GM19463 (cell line): ENCODE measurements at regions not wholly inside any gene's neighbourhood (a gene's known extent, or its start where the extent isn't known, plus 50 kb on each side); places are given as distances from the start of the nearest gene placed in this dataset.

ENCODE experiments used
- ATAC-seq: cut with Tn5 transposase; IDR thresholded peaks from one replicate; pipeline ENCODE4 v1.9.1; 2021; ENCODE audit warnings: mild to moderate bottlenecking, moderate library complexity; ENCODE audit not compliant: unreplicated experiment

DNA sequence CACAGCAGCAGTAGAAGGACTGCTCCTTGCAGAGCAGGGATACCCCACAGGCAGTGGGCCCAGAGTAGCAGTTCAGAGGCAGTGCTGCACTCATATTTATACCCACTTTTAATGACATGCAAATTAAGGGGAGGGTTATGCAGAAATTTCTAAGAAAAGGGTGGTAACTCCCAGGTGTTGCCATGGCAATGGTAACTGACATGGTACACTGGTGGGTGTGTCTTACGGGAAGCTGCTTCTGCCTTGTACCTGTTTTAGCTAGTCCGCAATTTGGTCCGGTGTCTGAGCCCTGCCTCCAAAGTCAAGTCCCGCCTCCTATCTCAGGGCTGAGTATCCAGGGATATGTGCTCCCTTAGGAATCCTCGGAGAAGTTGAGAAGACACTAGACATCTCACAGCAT, 79.2 kb upstream of the UQCRFS1 start:
- no peak for ATAC-seq

DNA sequence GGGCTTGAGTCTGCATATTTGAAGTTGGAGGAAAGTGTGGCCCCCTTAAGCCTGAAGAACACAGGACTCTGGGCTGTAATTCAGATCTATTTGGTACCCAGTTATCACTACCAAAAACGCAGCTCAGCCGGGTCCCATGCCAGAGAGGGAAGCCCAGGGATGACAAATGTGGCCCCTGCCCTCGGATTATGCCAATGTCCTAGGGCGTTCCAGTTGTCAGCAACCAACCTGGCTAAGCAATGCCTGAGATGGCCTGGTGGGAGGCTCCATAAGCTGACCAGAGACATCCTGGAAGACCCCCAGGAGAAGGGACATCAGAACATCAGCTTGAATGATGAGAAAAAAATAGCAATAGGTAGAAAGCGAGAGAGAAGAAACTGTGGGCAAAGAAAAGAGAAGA, 79.6 kb upstream of the UQCRFS1 start:
- ATAC-seq: no peak

DNA sequence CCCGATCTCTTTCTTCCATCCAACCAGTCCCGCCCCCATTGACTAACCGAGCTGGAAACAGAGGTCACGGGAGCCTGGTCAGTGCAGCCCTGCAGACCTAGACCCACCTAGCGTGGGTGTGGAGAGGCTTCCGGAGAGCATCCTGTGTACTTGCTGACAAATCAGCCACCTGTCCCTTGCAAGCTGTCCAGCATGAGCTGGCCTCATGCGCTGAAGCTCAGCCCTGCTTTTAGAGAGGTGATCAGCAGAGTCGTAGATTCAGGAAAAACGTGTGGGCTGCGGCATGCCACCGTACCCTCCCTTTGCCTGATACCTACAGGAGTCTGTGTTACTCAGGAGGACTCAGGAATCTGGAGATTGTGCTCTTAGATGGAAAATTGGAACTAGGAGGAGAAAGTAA, 80.3 kb upstream of the UQCRFS1 start:
- ATAC-seq: no peak

DNA sequence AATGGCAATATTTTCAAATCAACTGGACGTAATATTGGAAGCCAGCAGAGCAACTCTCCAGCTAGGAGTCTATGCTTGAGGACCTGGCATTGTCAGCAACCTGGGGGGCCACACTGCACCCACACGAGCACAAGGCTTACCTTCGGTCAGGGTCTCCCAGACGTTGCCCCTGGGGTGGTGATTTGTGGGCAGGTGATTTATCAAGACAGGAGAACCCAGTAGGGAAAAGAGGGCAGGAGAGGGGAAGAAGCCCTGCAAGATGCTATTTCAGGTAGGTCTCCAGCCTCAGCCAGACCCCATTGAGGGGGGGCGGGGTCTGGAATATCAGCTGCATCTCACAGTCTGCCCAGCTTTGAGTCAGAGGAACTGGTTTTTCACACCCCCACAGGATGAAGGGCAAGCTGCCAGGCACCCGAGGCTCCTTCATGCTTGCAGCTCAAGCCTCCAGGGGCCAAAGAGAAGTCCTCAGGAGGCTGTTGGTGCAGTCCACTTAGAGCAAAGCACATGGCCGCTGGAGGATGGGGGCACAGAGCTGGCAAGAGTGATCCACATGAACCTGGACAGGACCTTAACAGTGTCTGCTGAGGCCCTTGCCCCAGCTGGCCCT, 80.9 kb upstream of the UQCRFS1 start:
- ATAC-seq: no peak

DNA sequence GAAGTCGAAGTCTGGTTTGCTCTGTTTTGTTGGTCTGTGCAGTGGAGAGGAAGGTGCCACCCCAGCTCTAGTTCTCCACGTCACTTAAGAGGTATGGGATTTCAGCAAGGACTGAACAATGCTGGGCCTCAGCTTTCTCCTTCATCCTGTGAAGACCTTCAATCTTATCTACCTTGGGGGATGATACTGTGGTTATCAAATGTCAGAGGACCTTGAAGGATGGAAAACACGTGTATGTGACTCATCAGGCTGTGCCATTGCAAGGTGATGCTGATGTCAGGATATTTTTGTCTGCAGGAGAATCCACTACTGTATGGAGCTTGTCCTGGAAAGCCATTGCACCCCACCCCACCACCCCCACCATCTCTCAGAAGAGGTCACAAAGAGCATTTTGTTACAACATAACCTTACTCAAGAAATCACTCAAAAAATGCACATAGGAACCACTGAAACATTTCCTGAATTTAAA, 81.4 kb upstream of the UQCRFS1 start:
- ATAC-seq: no peak

DNA sequence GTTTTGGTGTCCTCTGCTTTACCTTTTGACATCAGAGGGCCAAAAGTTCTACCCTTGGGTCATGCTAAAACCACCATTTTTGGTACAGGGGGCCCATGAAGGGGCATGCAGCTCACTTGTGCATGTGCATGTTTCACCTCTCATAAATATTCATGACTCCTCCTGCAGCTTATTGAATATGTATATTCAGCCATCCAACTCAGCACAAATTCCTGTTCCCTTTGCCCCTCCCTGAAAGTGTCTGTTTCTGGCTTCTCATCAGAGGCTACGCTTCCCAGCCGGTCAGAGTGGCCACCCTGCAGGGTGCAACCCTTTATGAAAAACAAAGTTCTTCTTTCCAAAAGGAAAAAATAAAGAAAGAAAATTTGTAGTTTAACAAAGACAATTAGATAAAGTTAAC, 82.3 kb upstream of the UQCRFS1 start:
- ATAC-seq: no peak

DNA sequence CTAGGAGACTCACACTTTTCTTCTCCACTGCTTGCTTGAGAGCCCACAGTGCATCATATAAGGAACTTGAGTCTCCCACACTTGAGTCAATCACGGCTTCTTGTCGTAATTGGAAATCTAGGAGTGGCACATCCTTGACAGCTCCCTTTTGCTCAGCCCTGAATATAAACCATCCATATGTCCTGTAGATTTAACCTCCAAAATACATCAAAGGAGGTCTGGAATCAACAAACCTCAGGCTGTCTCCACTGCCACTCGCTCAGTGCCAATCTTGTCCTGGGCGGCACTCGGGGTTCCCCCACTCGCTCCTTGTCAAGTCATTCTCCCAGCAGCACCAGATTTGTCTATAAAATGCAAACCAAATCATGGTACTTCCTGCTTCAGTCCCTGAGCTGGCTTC, 84.4 kb upstream of the UQCRFS1 start:
- no peak for ATAC-seq

DNA sequence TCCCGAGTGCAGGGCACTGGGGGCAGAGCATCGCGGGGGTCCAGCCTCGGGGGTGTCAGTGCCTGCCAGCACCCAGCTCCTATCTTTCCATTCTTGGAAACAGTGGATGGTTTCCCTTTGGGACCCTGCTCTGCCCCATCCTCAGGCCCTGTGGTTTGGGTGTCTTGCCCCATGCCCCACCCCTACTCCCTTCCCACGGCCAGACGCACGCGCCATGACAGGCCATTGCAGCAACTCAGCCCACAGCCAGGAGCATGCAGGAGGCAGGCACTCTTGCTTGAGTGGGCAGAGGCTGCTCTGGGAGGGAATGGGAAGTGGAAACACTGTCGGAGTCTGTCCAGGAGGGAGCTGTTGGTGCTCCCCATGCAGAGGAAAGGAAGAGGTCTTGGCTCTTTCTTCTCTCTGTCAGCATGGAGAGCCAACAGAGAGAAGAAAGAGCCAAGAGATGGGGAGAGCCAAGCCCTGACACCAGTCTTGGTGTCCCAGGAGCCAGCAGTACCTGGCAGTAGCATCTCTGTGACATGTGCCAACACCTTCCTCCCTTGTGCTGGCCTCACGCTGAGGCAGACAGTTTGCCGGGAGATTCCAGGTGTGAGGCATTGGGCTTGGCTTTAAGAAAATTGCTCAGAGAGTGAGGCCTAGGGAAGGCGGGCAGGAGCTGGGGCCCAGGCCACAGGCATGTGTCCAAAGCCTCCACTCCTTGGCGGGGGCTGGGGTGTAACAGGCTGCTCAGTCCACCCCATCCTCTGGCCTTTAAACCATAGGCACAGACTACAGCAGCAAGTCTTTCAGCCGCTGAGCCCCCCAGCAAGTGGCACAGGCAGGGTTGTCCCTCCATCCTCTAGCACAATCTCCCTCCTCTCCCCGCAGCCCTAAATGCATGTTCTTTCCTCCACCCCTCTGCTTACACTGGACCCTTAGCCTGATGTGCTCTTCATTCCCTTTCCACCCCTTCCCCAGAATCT, 86.7 kb upstream of the UQCRFS1 start:
- ATAC-seq: no peak

DNA sequence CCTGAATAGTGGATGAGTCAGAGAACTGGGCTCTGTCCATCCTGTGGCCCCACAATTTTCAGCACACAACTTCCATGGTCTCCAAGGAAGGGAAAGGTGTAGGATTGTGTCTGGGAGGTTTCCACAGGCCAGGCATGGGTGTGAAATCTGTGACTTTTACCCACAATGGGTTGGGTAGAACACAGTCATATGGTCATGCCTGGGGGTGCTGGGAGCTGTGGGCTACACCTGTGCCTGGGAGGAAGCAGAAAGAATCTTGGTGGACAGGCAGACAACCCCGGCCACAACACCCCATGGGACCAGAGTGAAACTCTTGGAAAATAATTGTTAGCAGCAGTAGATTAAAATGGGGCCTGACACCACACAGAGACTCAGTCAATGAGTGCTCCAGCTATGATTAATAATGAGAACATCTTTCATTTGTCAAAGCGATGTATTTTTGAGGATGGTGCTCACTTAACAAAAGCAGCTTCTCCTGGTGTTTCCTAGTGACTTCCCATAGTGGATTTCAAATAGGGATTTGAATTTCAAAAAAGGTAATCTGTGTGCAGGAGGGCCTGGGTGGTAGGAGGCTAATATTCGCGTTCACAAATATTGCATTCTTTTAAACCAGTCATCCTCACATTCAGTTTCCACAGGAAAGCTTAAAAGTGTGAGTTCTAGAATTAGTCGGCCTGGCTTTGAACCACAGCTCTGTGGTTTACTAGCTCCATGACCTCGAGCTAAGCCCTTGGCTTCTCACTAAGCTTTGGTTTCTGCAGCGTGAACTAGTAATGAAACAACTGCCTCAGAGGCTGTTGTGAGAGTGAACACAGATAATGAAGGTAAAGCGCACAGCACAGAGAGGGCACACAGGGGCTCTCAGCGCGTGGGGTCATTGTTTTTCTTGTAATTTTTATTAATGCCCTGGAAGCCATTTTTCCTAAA, 89.3 kb upstream of the UQCRFS1 start:
- no peak for ATAC-seq

DNA sequence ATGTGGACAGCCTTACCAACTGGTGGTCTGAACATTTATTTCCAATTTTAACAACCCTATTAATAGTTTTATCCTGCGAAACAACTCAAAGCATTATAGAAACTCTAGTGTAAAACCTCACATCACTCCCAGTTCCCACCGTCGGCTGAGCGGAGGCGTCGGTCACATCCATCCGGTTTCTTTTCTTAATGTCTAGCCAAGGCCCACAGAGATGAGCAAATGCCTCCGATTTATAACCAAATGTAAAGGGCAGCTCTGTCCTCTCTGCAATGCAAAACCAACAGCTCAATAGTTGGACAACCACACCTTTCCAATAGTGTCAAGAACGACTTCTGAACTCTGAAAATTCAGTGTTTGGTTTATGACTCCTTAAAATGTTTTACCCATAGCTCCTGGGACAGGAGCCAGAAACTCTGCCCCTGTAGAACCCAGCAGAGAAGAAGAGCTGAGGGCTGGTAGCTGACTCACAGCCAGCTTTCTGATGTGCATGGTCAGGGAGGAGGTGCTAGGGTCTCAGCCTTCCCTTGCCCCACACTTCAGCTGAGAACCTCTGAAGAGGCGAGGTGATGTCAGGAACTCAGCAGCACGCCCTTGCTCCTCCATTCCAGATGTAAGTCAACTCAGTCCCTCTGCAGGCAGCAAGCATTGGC, 90.2 kb upstream of the UQCRFS1 start:
- no peak for ATAC-seq

DNA sequence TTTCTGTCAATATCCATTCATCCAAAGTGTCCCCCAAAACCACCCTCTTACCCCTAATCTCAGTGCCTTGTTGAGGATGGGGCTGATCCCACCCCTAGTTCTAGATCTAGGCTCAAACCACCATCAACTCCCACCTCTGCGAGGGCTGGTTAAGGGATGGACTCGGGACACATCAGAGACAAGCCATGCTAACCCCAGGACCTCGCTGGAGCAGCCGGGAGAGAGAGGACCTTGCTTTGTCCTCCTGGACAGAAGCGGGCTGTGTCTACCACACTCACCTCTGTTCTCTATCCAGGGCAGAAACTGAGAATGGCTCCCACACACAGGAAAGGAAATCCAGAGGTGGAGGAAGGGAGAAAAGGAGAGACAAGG, 90.8 kb upstream of the UQCRFS1 start:
- no peak for ATAC-seq

DNA sequence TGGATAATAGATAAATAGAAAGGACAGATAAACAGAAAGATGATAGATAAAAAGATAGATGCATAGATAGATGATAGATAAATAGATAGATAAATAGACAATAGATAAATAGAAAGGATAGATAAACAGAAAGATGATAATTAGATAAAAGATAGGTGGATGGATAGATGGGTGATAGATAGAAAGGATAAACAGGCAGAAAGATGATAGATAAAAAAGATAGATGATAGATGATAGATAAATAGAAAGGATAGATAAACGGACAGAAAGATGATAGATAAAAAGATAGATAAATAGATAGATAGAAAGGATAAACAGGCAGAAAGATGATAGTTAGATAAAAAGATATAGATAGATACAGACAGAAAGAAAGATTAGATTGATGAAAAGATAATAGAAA, 92.3 kb upstream of the UQCRFS1 start:
- no peak for ATAC-seq

DNA sequence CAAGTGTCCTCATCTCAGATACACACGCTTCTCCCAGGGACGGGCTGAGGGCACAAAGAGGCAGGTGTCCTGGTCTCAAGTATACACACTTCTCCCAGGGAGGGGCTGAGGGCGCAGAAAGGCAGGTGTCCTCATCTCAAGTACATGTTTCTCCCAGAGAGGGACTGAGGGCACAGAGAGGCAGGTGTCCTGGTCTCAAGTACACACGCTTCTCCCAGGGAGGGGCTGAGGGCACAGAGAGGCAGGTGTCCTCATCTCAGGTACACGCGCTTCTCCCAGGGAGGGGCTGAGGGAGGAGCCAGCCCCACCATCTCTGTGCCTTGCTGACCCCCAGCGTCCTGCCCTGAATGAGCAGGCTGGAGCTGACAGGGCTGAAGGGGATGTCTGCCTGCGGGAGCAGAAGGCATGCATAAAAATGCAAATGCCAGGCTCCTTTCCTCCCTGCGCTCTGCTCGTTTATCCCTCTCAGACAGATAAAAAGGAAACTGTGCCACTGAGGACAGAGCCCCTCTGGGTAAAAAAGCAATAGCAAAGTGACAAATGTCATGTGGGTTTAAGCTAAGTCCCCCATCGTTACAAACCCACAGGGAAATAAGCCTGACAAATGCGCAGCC, 96.1 kb upstream of the UQCRFS1 start:
- no peak for ATAC-seq

DNA sequence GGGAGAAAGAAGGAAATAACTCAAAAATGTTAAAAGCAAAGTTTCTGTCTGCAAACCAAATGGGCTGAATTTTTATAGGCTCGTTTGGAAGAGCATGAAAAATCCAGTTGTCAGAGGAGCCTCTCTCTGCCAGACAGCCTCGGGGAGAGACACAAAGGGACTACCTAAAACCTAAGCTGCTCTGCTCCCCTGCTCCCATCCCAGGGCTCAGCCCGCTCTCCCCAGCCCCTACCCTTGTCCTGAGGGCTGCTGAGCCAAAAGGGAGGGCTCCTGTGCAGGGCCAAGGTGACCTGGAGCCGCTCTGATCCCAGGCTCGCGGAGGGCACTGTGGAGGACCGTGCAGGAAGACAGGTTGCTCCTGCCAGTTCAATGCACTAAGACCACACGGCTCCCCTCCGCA, 96.7 kb upstream of the UQCRFS1 start:
- ATAC-seq: no peak

DNA sequence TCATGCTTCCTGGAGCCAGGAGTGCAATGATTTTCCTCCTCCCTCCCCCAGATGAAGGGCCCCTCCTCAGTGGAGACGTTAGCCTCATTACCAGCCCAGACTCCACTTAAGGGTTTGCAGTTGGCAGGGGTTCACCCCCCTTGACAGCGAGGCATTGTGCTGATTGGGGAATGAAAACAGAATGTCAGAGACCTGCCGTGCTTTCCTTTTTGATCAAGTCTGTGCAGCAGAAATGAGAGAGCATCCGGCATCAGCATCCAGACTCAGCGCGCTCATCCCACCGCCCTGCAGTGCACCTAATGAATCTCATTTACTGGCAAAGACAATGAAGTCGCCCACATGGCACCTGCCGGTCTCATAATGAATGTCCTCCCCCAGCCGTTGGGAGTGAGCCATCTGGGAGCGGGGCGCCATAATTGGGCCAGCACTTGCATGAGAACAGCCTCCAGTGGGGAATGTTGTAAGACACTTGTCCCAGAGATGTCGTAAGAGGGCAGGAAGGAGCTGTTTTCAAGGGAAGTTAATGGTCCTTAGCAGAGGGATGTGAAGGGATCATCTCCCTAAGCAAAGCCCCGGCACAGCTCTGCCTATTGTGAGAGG, 98.3 kb upstream of the UQCRFS1 start:
- no peak for ATAC-seq

DNA sequence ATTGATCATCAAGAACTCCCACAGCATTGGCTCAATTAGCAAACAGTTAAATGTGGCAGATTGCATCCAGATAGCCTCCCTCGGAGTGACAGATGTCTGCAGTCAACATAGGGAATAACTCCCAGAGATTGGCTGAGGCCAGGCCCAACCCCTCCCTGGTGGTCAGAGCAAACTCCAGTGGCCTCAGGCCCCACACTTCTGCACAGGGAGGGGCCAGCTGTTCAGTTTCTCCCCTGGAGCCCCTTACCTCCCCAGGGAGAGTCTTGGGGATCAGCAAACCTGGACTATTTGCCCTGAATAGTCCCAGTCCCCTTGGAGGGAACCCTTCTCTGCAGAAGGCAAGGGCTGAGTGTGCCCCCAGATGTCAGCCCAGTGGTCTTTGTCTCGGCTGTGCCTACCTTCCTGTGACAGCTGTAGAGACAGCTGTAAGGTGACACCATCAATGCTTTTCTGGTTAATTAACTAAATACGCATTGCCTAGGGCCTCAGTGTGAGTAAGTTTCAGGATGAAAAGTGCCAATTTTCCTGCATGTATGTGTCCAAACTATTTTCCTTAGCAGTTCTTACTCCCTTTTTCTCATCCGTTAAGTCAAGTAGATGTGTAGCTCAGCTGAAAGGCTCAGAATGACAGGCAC, 102.7 kb upstream of the UQCRFS1 start:
- ATAC-seq: no peak

DNA sequence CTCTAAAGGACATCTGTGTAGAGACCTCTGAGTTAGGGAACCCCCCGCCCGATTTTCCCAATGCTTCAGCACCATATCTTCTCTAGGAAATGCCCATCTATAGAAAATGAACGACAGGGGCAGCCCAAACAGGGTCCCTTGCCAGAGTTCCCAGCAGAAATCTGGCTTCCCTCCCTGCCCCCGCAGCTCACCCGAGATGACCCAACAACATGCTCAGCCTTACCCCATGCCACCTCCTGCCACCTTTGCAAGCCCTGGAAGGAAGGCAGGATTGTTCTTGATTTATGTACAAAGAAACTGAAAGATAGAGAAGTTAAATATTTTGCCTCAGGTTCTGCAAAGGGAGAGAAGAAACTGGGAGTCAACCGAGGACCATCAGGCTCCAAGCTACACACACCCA, 105.6 kb upstream of the UQCRFS1 start:
- no peak for ATAC-seq

DNA sequence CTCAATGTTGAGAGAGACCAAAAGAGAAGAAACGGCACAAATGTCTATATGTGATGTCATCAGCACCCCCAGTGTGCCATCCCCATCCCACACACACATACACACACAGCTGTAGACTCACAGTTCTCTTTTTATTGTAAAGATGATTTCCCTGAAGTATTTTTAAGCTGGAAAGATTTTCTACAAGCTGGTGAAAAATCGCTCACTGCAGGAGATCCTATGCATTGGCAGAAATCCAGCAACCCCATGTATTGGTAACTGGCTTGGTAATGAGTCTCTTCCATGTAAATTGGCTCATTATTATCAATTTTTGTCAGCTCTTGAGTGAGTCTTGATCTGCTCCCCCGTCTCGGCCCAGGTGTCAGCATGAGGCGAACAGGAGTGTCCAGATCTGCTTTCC, 107.1 kb upstream of the UQCRFS1 start:
- no peak for ATAC-seq

DNA sequence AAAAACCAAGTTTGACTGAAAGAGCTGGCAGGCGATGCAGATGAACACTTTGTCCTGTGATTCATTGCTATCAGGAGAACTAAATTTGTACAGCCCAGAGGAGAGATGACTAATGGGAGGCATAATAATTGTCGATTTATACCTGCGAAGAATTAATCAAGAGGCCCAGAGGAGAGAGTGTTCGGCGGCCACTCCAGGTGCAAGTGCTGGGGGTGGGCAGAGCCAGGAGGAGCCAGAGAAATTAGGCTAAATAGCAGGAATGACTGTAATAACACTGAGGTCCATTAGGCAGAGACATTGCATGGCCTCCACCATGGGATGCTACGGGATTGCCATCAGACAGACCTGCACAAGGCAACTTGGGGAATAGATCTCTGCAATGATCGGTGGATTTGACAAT, 107.7 kb upstream of the UQCRFS1 start:
- ATAC-seq: no peak

DNA sequence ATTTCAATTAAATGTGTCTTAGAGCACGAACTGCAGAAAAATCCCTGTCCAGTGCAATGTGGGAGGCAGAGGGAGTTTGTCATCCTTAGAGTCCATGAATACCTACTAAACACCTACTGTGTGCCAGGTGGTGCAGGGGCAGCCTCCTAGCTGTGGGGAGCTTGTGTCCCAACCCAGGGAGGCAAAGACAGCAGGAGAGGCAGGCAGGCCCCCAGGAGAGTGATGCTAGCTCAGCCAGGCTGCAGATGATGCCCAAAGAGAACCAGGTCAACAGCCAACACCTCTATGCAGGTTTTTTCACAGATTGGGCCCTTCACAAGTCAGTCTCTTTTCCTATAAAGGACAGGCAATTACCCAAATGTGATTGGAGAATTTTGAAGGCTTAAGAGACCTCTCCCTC, 108.2 kb upstream of the UQCRFS1 start:
- ATAC-seq: no peak
